HG03097 (cell line): ENCODE measurements at regions not wholly inside any gene's neighbourhood (a gene's known extent, or its start where the extent isn't known, plus 50 kb on each side); places are given as distances from the start of the nearest gene placed in this dataset.
"Not testable (repeated sequence)": the region's sequence is repeated elsewhere in the genome, so short reads cannot be mapped to it uniquely, and the experiment has no call there.

Experiments
- ATAC-seq: cut with Tn5 transposase; IDR thresholded peaks from one replicate; pipeline ENCODE4 v1.9.1; 2021; ENCODE audit not compliant: unreplicated experiment, low FRiP score

GRCh38 chr17:70677783-70678647, 508.7 kb downstream of the KCNJ2 start:
- ATAC-seq = no peak

DNA sequence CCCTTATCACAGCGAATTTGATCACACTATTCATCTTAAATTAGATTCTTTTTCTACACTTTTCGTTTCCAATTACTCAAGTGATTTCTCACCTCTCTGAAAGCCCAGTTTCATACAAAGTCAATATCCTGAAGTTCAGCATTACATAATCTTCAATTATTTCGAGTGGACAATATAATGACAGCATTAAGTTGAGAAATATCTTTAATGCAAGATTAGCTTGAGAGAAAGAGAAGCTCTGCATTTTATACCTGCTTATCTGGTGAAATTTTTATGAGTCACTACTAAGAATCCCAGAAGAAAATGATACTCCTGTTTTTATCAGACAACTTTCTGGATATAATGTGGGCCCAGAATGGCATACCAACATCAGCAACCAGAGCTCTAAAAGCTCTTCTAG, 509.6 kb downstream of the KCNJ2 start:
- ATAC-seq = no peak

DNA sequence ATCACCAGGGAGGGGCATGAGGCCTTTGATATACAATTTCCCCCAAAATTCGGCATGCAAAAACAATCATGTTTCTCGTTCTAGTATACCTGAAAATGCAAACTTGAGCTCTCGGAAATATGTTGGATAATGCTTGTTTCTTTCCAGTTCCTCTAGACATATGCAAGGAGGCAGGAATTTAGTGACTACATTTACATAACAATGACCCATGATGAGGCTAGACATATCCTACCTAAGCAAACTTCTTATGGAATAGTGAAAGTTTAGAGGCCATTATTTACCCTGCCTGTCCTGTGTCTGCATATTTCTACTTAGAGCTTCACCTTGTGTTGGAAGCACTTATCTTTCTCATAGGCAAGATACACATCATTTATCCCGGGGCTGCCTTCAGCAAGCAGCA, 514.6 kb downstream of the KCNJ2 start:
- ATAC-seq = no peak

DNA sequence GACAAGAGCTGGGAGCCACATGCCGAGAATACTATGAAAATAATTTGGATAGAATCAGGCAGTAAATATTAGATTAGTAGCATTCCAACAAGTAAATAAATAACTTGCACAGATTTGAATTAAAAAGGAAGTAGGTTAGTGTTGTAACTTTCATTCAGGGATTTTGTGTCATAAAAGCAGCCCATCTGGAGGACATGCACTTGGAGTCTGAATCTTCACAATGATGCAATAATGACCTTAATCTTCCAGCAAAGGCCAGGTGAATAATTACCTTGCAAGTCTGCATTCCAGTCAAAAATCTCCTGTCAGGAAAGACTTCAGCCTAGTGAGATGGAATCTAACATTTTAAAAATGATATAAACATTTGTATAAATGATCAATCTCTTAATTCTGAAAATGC, 518.1 kb downstream of the KCNJ2 start:
- ATAC-seq = no peak

GRCh38 chr17:70691150-70691549, 521.8 kb downstream of the KCNJ2 start:
- no peak for ATAC-seq

GRCh38 chr17:70699408-70699807, 530.1 kb downstream of the KCNJ2 start:
- ATAC-seq = no peak

- no peak for ATAC-seq
Observed at GRCh38 chr17:70702683-70703255, 533.4 kb downstream of the KCNJ2 start.

- no peak for ATAC-seq
Observed at GRCh38 chr17:70709596-70709995, 540.3 kb downstream of the KCNJ2 start.

GRCh38 chr17:70713694-70714093, 544.4 kb downstream of the KCNJ2 start:
- ATAC-seq = no peak

DNA sequence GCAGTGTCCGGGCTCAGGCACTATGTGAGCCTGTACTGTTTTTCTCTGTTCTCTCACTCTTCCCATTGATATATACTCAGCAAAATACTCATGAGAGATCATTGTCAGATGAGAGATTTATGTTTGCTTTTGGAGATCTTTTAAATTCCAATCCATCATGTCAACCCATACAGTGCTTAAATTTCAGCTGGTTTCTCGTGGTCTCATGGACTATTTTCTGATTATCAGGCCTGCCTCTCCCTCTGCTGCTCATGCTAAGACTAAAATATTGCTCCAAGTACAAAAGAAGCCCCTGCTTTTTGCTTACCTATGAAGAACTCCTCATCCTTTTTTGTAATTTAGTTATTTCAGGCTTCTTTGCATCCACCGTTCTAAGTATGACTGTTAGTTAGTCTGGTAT, 547.2 kb downstream of the KCNJ2 start:
- no peak for ATAC-seq

DNA sequence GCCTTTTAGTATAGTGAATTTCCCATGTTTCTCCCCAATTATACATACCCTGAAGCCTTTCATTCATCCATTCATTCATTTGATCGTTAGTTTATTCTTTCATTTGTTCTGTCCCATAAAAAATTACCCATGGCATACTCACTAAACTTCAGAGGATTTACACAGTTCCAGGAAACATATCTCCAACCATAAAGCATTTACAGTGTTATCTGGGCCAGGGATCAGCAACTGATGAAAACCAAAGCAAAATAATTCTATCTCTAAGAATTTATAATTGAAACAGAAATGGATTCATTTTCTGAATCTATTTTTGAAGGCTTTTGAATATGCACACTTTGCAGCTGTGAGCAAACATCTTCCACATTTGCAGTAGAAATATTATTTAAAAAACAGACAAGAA, 547.7 kb downstream of the KCNJ2 start:
- no peak for ATAC-seq

GRCh38 chr17:70736375-70736957, 567.1 kb downstream of the KCNJ2 start:
- no peak for ATAC-seq

DNA sequence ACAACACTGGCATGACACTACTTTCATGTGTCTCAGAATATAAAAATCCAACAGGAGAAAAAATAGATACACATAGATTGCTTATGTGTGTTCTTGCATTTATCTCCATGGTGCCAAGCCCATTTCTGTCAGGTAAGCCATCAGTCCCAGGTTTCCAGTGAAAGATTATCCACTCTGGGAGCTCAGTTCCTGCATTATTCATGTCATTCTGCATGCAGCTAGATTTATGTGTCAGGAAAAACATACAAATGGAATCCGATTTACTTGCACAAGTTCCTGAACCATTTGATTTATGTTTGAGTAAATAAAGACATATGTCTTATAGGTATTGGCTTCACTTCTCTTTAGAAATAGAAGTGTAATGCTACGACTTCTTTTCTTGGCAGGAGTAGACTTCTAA, 569.7 kb downstream of the KCNJ2 start:
- no peak for ATAC-seq

DNA sequence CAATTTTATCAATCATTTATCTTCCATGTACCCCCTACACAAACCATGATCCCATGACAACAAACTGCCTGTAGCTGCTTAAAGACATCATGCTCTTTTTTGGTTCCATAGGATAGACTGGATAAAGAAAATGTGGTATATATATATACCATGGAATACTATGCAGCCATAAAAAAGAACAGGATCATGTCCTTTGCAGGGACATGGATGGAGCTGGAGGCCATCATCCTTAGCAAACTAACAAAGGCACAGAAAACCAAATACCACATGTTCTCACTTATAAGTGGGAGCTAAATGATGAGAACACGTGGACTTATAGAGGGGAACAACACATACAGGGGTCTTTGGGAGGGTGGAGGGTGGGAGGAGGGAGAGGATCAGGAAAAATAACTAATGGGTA, 577.2 kb downstream of the KCNJ2 start:
- ATAC-seq = not testable (repeated sequence)

DNA sequence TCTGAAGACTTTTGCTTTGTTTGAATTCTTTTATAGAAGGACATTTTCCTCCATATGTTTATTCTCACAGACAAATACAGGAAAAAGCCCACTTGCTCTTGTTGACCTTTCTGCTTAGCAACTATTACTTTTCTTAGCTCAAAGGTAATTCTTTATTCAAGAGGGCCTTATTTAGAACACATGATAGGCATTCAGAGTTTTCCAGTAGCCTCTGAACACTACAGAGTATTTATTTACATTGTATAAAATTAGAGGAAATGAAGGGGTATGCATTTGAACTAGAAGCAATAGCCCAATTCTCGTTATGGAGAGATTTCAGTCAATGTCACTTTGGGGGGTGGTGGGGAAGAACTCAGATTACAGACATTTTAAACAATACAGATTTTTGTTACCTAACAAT, 581.7 kb downstream of the KCNJ2 start:
- ATAC-seq = no peak

GRCh38 chr17:70752461-70752860, 583.1 kb downstream of the KCNJ2 start:
- not testable (repeated sequence) for ATAC-seq

- ATAC-seq = no peak
Observed at GRCh38 chr17:70752966-70753467, 583.7 kb downstream of the KCNJ2 start.

- ATAC-seq = no peak
Observed at GRCh38 chr17:70763018-70763417, 593.7 kb downstream of the KCNJ2 start.

- ATAC-seq = no peak
Observed at GRCh38 chr17:70767102-70767701, 597.9 kb downstream of the KCNJ2 start.

DNA sequence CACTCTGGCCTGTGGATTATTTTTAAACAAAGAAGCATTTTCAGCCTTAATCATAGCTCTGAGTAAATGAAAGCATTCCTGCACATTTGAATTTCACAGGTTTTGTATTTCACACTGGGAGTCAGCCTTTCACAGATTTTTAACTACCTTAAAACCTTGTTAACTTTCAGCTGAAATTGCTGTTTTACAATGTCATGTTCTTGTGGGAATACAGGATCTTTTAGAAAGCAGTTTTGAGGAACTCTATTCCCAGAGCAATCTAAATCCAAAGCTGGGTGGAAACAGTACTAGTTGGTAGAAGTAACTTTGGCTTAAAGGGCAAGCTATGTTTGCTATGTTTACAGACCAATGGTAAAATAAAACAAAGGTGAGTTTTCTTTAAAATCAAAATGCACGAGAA, 600.6 kb downstream of the KCNJ2 start:
- ATAC-seq = no peak

- no peak for ATAC-seq
Observed at GRCh38 chr17:70771804-70772386, 602.6 kb downstream of the KCNJ2 start.
